SU-DHL-6 (cell line): ENCODE measurements at regions not wholly inside any gene's neighbourhood (a gene's known extent, or its start where the extent isn't known, plus 50 kb on each side); places are given as distances from the start of the nearest gene placed in this dataset.

Experiments
- H2AFZ ChIP-seq: fragments of 200-600 bp; sonication (generic); 2 replicates; pipeline ENCODE4 v1.6.1; 2014; ENCODE audit warnings: low read depth, mild to moderate bottlenecking, moderate library complexity, mixed read lengths, antibody characterized with exemption, low read length; ENCODE audit not compliant: severe bottlenecking
- H3F3A ChIP-seq: fragments of 200-600 bp; shearing (Covaris generic); 2 replicates; pipeline ENCODE4 v1.6.0; 2016; ENCODE audit warnings: antibody characterized with exemption, mild to moderate bottlenecking; ENCODE audit not compliant: insufficient read depth
- H3K27ac ChIP-seq: fragments of 200-600 bp; sonication (generic); 2 replicates; pipeline ENCODE4 v1.5.1; 2016; ENCODE audit warnings: low read depth, mild to moderate bottlenecking, low read length, moderate library complexity, mixed read lengths
- H3K27me3 ChIP-seq: fragments of 200-600 bp; sonication (generic), shearing (Covaris generic); 2 replicates; pipeline ENCODE4 v1.6.0; 2014; ENCODE audit warnings: mild to moderate bottlenecking, low read length
- H3K36me3 ChIP-seq: fragments of 200-600 bp; sonication (generic); 2 replicates; pipeline ENCODE4 v1.6.1; 2014; ENCODE audit warnings: mild to moderate bottlenecking, low read length, mixed read lengths
- H3K4me2 ChIP-seq: fragments of 300-600, 200-600 bp; shearing (Covaris generic), sonication (generic); 2 replicates; pipeline ENCODE4 v1.6.0; 2014; ENCODE audit warnings: low read length, low read depth, mild to moderate bottlenecking; ENCODE audit not compliant: poor library complexity, severe bottlenecking
- H3K4me3 ChIP-seq: fragments of 200-600 bp; sonication (generic); 2 replicates; pipeline ENCODE4 v1.5.1; 2014; ENCODE audit warnings: antibody characterized with exemption, low read length, mild to moderate bottlenecking, mixed read lengths; ENCODE audit not compliant: insufficient read depth, poor library complexity, severe bottlenecking
- H3K79me2 ChIP-seq: fragments of 200-600 bp; sonication (generic); 2 replicates; pipeline ENCODE4 v1.6.1; 2014; ENCODE audit warnings: mild to moderate bottlenecking, low read length, moderate library complexity; ENCODE audit not compliant: insufficient read depth
- H3K9ac ChIP-seq: fragments of 200-600 bp; sonication (generic); 2 replicates; pipeline ENCODE4 v1.7.0; 2014; ENCODE audit warnings: mild to moderate bottlenecking, low read length
- H3K9me2 ChIP-seq: fragments of 200-600 bp; sonication (generic); replicated peaks from 2 replicates; pipeline ENCODE4 v1.6.1; 2014; ENCODE audit warnings: low read length; ENCODE audit not compliant: insufficient read depth
- H3K9me3 ChIP-seq: fragments of 200-600 bp; sonication (generic); 2 replicates; pipeline ENCODE4 v1.6.1; 2014; ENCODE audit warnings: low read length, mixed read lengths; ENCODE audit not compliant: insufficient read depth
- H4K20me1 ChIP-seq: fragments of 200-600 bp; sonication (generic); 2 replicates; pipeline ENCODE4 v1.6.1; 2014; ENCODE audit warnings: low read depth, mild to moderate bottlenecking, antibody characterized with exemption, low read length, moderate library complexity, mixed read lengths
- EZH2phosphoT487 ChIP-seq: fragments of 200-600 bp; sonication (generic), shearing (Covaris generic); conservative IDR thresholded peaks from 2 replicates; pipeline ENCODE4 v1.6.1; 2018; ENCODE audit warnings: mild to moderate bottlenecking, antibody characterized with exemption, low read length, moderate library complexity, mixed read lengths
- TF ChIP-seq, protein P1 (sequence below): fragments of 200-600 bp; sonication (generic); IDR thresholded peaks from one replicate; pipeline ENCODE4 v1.5.1; 2017; ENCODE audit warnings: antibody characterized with exemption, mild to moderate bottlenecking, low read length, moderate library complexity; ENCODE audit not compliant: insufficient read depth, poor library complexity, severe bottlenecking

DNA sequence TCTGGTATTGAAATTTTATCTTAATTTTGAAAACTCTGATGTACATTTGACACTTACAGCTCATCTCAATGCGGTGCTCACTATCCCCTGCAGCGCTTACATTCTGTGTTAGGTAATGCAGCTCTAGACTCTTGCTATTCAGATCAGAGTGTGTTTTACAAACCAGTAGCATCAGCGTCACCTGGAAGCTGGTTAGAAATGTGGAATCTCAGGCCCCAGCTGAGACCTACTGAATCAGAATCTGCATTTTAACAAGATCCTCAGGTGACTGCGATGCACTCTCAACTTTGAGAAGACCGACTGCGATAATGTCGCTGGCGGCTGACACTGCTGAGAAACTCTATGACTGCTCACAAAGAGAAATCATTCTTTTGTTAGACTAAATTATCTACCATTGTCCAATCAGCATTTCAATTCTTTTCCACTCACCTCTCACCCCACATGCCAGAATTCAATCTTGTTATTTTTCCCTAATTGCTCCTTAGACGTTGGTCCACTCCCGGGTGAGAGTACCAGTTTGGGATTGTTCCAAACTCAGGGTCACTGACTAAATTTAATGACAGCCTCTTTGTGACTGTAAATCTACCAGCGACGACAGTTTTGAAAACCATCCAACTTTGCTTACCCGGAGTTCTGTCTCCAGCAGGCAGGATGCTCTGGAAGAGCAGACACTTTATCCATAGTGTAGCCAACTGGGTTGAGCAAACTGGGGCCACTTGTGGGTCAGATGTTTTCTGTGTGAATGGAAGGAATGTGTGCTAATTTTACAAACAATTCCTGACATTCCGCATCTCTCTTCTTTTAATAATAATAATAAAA lies 140.1 kb upstream of the BTBD3 start:
- H3K79me2 ChIP-seq = no peaks in the 10 kb centered on the region
- no peaks in the 10 kb centered on the region for H3K9me2 ChIP-seq
- no peak overlapping the region for H3K4me3 ChIP-seq
- no peaks in the 10 kb centered on the region; the same call in 1 of the 2 replicates for H3K9me3 ChIP-seq
- H3K4me2 ChIP-seq = no peak overlapping the region
- no peak for TF ChIP-seq EZH2phosphoT487
- H3K27me3 ChIP-seq = no peaks in the 10 kb centered on the region
- H3K9ac ChIP-seq = no peak overlapping the region
- no peak overlapping the region for H2AFZ ChIP-seq
- H3F3A ChIP-seq = no peaks in the 10 kb centered on the region
- H3K36me3 ChIP-seq = no peaks in the 10 kb centered on the region
- no peak overlapping the region for H3K27ac ChIP-seq
- no peaks in the 10 kb centered on the region for H4K20me1 ChIP-seq

DNA sequence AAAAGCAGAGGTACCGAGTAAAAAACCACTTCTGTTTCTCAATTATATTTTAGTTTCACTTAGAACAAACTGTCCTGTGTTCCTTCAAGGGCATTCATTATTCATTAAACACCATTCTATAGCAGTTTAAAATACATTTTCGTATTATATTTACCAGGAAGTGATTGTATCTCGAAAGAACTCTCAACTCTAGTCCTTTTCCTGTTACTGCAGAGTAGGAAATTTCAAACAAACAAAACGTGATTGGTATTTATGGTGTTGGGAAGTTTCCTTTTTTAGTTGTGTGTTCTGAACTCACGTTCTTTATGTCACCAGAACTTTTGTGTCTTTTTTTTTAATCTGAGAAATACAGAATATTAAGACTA lies 139.5 kb upstream of the BTBD3 start:
- Histone ChIP-seq H3K9me2 (no peaks in the 10 kb centered on the region), H3K4me3 (no peak overlapping the region), H3K27me3 (no peaks in the 10 kb centered on the region), H3F3A (no peaks in the 10 kb centered on the region), H2AFZ (no peak overlapping the region), H3K79me2 (no peaks in the 10 kb centered on the region), H3K9me3 (no peaks in the 10 kb centered on the region; the same call in 1 of the 2 replicates), H4K20me1 (no peaks in the 10 kb centered on the region), H3K4me2 (no peak overlapping the region), H3K36me3 (no peaks in the 10 kb centered on the region), H3K27ac (no peak overlapping the region), H3K9ac (no peak overlapping the region)
- TF ChIP-seq EZH2phosphoT487 = no peak
- TF ChIP-seq, protein P1, sequence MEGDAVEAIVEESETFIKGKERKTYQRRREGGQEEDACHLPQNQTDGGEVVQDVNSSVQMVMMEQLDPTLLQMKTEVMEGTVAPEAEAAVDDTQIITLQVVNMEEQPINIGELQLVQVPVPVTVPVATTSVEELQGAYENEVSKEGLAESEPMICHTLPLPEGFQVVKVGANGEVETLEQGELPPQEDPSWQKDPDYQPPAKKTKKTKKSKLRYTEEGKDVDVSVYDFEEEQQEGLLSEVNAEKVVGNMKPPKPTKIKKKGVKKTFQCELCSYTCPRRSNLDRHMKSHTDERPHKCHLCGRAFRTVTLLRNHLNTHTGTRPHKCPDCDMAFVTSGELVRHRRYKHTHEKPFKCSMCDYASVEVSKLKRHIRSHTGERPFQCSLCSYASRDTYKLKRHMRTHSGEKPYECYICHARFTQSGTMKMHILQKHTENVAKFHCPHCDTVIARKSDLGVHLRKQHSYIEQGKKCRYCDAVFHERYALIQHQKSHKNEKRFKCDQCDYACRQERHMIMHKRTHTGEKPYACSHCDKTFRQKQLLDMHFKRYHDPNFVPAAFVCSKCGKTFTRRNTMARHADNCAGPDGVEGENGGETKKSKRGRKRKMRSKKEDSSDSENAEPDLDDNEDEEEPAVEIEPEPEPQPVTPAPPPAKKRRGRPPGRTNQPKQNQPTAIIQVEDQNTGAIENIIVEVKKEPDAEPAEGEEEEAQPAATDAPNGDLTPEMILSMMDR = no peak

DNA sequence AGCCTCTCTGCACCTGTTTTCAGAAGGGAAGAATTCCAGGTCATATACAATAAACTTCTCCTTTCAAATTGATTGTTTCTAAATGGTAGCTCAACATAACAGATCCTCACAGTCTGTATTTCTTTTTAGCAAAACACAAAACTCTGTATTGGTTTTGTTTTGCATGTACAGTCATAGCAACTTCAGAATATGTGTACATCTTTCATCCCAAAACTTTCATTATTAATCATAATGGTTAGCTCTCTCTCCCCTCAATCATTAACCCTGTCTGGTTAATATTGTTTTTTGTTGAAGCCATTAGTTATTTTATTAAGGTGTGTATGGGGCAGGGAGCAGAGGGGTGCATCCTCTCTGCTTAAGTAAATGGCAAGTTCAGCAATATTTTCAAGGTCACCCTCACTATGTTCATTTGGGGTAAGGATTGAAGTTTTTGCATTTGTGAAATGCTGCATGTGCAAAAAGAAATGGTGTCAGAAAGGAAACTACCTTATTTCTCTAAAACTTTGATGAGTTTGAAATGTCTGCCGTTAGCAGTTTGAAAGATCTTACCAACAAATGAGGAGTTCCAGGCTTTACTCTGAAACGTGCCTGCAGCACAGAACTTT lies 136.8 kb upstream of the BTBD3 start:
- H3K79me2 ChIP-seq = no peaks in the 10 kb centered on the region
- H2AFZ ChIP-seq = no peak overlapping the region
- H3K9me3 ChIP-seq = no peaks in the 10 kb centered on the region; the same call in 1 of the 2 replicates
- no peaks in the 10 kb centered on the region for H3K9me2 ChIP-seq
- no peak overlapping the region for H3K4me3 ChIP-seq
- no peaks in the 10 kb centered on the region for H3K36me3 ChIP-seq
- TF ChIP-seq EZH2phosphoT487 = no peak
- TF ChIP-seq, protein P1 = no peak
- H3K9ac ChIP-seq = no peak overlapping the region
- no peaks in the 10 kb centered on the region for H3K27me3 ChIP-seq
- no peaks in the 10 kb centered on the region for H3F3A ChIP-seq
- H3K4me2 ChIP-seq = no peak overlapping the region
- H3K27ac ChIP-seq = no peak overlapping the region
- no peaks in the 10 kb centered on the region for H4K20me1 ChIP-seq
